ENCODE measurements at regions not wholly inside any gene's neighbourhood (a gene's known extent, or its start where the extent isn't known, plus 50 kb on each side); places are given as distances from the start of the nearest gene placed in this dataset.

DNA sequence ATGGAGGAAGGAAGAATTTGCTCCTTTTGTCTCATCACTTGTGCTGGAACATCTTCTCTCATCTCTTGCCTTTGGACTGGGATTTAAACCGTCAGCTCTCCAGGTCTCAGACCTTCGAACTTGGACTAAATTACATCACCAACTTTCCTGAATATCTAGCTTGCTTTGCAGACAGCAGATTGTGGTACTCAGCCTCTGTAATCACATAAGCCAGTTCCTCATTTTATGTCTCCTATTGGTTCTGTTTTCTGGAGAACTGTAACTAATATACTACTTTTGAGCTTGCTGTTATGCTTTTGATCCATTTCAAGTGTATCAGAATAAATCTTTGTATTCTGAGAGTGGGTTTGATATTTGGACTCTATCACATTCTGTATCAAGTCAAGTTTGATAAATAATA, 164.3 kb upstream of the VEPH1 start:
- no peak overlapping the region for H3K4me3 ChIP-seq (replicated peaks; ENCODE audit: low read depth, low read length)
- no peak for DNase-seq (ENCODE audit: extremely low read depth, low read depth)
- TF ChIP-seq, protein P1, sequence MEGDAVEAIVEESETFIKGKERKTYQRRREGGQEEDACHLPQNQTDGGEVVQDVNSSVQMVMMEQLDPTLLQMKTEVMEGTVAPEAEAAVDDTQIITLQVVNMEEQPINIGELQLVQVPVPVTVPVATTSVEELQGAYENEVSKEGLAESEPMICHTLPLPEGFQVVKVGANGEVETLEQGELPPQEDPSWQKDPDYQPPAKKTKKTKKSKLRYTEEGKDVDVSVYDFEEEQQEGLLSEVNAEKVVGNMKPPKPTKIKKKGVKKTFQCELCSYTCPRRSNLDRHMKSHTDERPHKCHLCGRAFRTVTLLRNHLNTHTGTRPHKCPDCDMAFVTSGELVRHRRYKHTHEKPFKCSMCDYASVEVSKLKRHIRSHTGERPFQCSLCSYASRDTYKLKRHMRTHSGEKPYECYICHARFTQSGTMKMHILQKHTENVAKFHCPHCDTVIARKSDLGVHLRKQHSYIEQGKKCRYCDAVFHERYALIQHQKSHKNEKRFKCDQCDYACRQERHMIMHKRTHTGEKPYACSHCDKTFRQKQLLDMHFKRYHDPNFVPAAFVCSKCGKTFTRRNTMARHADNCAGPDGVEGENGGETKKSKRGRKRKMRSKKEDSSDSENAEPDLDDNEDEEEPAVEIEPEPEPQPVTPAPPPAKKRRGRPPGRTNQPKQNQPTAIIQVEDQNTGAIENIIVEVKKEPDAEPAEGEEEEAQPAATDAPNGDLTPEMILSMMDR (IDR thresholded peaks at IDR 0.05; ENCODE audit: low read depth, low read length, missing control alignments), result no peak

DNA sequence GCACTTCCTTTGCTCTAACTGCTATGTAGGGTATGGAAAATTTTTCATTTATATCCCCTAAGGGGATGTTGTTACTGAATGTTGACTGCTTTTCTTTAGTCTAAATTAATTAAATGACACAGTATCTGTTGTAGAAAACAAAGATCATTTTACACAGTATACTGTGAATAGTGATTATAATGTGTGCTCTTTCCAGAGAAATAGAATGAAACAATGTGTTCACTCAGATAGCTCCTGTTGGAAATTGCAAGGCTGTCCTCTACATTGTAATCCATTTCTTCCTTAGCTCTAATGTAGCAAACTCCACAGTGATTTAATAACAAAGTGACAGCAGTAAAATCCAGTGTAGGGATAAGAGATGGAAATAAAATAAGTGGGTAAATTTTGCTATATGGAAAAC, 159.0 kb upstream of the VEPH1 start:
- no peak overlapping the region for H3K4me3 ChIP-seq (replicated peaks; ENCODE audit: low read depth, low read length)
- TF ChIP-seq, protein P1 (IDR thresholded peaks at IDR 0.05; ENCODE audit: low read depth, low read length, missing control alignments), result no peak
- DNase-seq (ENCODE audit: extremely low read depth, low read depth), result no peak

DNA sequence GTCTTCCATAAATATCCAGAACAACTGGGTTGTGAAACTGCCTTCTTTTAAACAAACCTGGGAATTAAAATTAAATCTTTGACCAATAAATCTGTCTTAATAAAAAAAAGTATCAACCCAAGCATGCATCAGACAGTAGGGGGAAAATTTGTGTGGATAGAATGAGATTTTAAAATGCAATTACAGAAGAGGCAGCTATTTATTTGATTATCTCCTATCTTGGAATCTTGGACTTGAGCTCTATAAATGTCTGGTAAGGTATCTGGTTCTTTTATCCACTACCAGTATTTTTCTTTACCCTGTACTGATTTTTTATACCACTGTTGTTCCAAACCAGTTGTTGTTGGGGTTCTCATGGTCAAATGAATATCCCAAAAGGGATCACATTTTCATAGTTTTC, 157.6 kb upstream of the VEPH1 start:
- H3K4me3 ChIP-seq (replicated peaks; ENCODE audit: low read depth, low read length), result no peak overlapping the region
- TF ChIP-seq, protein P1 (IDR thresholded peaks at IDR 0.05; ENCODE audit: low read depth, low read length, missing control alignments), result no peak
- no peak for DNase-seq (ENCODE audit: extremely low read depth, low read depth)

DNA sequence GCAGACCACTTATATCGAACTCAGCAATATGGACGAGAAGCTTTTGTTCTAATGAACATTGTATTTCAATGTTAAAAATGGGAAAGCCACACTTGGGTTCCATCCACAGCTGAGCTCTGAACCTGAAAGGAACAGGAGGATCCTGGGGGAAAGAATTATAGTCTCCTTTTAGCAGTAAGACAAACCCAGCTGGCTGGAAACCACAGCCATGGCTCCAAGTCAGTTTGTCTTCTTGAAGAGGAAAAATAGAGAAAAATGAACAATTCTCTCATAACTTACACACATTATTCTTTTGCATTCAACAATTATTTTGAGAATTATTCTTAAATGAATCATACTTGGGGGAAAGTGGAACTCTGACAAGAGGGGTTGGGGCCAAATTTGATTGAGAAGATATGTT, 149.2 kb upstream of the VEPH1 start:
- DNase-seq (ENCODE audit: extremely low read depth, low read depth), result no peak
- TF ChIP-seq, protein P1 (IDR thresholded peaks at IDR 0.05; ENCODE audit: low read depth, low read length, missing control alignments), result no peak
- H3K4me3 ChIP-seq (replicated peaks; ENCODE audit: low read depth, low read length), result no peak overlapping the region

DNA sequence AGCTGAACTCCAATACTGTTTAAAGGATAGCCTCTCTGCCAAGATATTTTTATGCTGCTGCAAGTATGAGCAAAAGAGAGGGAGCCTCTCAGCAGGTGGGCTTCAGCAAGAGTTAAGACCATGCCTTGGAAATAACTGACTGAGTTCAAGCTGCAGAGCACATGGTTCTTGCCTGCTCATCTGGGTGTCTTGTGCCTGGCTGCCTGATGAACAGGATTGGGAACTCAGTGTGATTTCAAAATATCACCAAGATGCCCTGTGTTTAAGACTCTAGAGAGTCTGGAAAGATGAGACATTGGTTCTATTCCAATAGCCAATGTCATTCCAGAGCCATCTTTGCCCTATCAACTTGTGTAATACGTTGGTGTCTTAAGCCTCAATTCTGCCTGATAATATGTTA, 147.5 kb upstream of the VEPH1 start:
- TF ChIP-seq, protein P1 (IDR thresholded peaks at IDR 0.05; ENCODE audit: low read depth, low read length, missing control alignments), result no peak
- no peak for DNase-seq (ENCODE audit: extremely low read depth, low read depth)
- H3K4me3 ChIP-seq (replicated peaks; ENCODE audit: low read depth, low read length), result no peak overlapping the region

DNA sequence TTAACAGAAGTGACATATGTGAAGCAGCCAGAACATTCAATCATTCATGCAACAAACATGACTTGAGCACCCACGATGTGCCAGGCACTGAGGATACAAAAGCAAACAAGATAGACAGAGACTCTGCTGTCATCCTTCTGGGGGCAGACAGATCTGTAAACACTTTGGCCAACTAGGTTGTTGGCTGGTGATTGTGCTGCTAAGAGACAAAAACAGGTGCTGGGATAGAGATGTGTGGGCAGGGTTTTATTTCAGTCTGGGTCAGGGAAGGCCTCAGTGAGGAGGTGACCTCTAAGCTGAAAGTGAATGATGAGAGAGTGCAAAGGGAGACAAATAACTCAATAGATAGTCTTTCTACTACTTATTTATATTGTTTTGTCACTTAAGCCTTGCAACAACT, 147.0 kb upstream of the VEPH1 start:
- DNase-seq (ENCODE audit: extremely low read depth, low read depth), result no peak
- TF ChIP-seq, protein P1 (IDR thresholded peaks at IDR 0.05; ENCODE audit: low read depth, low read length, missing control alignments), result no peak
- H3K4me3 ChIP-seq (replicated peaks; ENCODE audit: low read depth, low read length), result no peak overlapping the region

DNA sequence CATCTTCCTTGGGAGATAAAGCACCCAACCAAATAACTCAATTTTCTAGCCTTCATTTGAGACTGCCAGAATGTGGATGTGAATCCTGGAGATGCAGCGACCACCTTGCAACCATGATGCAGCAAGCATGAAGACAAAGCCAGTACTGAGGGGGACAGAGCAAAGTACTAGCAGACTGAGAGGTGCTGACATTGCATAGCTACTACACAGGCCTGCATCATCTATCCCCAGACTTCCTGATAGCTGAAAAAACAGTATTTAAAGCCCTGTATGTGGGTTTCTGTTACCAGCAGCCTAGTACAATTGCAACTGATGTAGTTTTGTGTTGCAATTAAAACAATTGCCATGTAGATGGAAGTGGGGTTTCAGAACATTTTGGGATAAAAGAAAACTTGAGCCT, 146.3 kb upstream of the VEPH1 start:
- no peak for DNase-seq (ENCODE audit: extremely low read depth, low read depth)
- TF ChIP-seq, protein P1 (IDR thresholded peaks at IDR 0.05; ENCODE audit: low read depth, low read length, missing control alignments), result no peak
- no peak overlapping the region for H3K4me3 ChIP-seq (replicated peaks; ENCODE audit: low read depth, low read length)
